ENCODE measurements at regions not wholly inside any gene's neighbourhood (a gene's known extent, or its start where the extent isn't known, plus 50 kb on each side); places are given as distances from the start of the nearest gene placed in this dataset.

DNA sequence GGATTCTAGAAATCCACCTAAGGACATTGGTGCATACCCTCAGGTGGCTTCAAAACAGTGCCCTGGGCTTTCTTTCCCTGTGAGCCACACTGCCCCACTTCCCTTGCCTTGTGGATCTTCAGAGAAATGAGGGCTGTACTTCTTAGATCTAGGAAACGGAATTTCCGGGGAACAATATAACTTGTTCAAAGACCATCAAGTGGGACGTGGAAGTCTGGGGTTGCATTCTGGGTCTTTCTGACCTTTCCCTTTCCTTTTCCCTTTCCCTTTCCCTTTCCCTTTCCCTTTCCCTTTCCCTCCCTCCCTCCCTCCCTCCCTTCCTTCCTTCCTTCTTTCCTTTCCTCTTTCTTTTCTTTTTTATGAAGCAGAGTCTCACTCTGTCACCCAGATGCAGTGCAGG lies 97.1 kb upstream of the SALL1 start (continued):
- no peak for TF ChIP-seq ZC3H10 (CRISPR knock-in tag; IDR thresholded peaks at IDR 0.05)
- TF ChIP-seq ISL1 (CRISPR knock-in tag; IDR thresholded peaks at IDR 0.05) = no peak
- no peak for TF ChIP-seq SNAI2 (CRISPR knock-in tag; IDR thresholded peaks at IDR 0.05)

DNA sequence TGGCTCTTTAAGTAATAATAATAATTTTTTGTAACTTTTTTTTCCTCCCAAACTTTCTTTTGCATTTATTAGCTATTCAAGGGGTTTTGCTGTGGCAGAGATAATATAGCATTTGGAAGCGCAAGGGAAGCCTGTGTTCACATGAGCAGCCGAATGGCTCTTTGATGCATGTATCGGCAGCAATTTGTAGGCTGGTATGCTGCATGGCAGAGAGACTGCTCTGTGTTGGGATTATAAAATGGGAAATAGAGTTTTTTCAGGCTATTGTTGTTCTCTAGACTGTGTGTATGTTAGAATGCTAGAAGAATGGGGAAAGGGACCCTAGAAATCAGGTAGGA lies 94.6 kb upstream of the SALL1 start:
- no peak for ATAC-seq
- TF ChIP-seq, protein P1, sequence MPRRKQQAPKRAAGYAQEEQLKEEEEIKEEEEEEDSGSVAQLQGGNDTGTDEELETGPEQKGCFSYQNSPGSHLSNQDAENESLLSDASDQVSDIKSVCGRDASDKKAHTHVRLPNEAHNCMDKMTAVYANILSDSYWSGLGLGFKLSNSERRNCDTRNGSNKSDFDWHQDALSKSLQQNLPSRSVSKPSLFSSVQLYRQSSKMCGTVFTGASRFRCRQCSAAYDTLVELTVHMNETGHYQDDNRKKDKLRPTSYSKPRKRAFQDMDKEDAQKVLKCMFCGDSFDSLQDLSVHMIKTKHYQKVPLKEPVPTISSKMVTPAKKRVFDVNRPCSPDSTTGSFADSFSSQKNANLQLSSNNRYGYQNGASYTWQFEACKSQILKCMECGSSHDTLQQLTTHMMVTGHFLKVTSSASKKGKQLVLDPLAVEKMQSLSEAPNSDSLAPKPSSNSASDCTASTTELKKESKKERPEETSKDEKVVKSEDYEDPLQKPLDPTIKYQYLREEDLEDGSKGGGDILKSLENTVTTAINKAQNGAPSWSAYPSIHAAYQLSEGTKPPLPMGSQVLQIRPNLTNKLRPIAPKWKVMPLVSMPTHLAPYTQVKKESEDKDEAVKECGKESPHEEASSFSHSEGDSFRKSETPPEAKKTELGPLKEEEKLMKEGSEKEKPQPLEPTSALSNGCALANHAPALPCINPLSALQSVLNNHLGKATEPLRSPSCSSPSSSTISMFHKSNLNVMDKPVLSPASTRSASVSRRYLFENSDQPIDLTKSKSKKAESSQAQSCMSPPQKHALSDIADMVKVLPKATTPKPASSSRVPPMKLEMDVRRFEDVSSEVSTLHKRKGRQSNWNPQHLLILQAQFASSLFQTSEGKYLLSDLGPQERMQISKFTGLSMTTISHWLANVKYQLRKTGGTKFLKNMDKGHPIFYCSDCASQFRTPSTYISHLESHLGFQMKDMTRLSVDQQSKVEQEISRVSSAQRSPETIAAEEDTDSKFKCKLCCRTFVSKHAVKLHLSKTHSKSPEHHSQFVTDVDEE (CRISPR knock-in tag; IDR thresholded peaks at IDR 0.05) = no peak
- TF ChIP-seq, protein P2, sequence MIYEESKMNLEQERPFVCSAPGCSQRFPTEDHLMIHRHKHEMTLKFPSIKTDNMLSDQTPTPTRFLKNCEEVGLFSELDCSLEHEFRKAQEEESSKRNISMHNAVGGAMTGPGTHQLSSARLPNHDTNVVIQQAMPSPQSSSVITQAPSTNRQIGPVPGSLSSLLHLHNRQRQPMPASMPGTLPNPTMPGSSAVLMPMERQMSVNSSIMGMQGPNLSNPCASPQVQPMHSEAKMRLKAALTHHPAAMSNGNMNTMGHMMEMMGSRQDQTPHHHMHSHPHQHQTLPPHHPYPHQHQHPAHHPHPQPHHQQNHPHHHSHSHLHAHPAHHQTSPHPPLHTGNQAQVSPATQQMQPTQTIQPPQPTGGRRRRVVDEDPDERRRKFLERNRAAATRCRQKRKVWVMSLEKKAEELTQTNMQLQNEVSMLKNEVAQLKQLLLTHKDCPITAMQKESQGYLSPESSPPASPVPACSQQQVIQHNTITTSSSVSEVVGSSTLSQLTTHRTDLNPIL (CRISPR knock-in tag; IDR thresholded peaks at IDR 0.05; ENCODE audit: low read depth) = no peak
- TF ChIP-seq TOX (CRISPR knock-in tag; IDR thresholded peaks at IDR 0.05; ENCODE audit: borderline replicate concordance) = no peak
- no peak for TF ChIP-seq SNAI2 (CRISPR knock-in tag; IDR thresholded peaks at IDR 0.05)
- no peak for TF ChIP-seq TCF4 (CRISPR knock-in tag; IDR thresholded peaks at IDR 0.05; ENCODE audit: borderline replicate concordance)
- TF ChIP-seq, protein P3, sequence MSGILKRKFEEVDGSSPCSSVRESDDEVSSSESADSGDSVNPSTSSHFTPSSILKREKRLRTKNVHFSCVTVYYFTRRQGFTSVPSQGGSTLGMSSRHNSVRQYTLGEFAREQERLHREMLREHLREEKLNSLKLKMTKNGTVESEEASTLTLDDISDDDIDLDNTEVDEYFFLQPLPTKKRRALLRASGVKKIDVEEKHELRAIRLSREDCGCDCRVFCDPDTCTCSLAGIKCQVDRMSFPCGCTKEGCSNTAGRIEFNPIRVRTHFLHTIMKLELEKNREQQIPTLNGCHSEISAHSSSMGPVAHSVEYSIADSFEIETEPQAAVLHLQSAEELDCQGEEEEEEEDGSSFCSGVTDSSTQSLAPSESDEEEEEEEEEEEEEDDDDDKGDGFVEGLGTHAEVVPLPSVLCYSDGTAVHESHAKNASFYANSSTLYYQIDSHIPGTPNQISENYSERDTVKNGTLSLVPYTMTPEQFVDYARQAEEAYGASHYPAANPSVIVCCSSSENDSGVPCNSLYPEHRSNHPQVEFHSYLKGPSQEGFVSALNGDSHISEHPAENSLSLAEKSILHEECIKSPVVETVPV (CRISPR knock-in tag; IDR thresholded peaks at IDR 0.05) = no peak
- TF ChIP-seq, protein P4, sequence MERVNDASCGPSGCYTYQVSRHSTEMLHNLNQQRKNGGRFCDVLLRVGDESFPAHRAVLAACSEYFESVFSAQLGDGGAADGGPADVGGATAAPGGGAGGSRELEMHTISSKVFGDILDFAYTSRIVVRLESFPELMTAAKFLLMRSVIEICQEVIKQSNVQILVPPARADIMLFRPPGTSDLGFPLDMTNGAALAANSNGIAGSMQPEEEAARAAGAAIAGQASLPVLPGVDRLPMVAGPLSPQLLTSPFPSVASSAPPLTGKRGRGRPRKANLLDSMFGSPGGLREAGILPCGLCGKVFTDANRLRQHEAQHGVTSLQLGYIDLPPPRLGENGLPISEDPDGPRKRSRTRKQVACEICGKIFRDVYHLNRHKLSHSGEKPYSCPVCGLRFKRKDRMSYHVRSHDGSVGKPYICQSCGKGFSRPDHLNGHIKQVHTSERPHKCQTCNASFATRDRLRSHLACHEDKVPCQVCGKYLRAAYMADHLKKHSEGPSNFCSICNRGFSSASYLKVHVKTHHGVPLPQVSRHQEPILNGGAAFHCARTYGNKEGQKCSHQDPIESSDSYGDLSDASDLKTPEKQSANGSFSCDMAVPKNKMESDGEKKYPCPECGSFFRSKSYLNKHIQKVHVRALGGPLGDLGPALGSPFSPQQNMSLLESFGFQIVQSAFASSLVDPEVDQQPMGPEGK (CRISPR knock-in tag; IDR thresholded peaks at IDR 0.05; ENCODE audit: borderline replicate concordance) = no peak
- TF ChIP-seq BACH2 (CRISPR knock-in tag; IDR thresholded peaks at IDR 0.05; ENCODE audit: borderline replicate concordance) = no peak
- no peak for TF ChIP-seq ZFP30 (CRISPR knock-in tag; IDR thresholded peaks at IDR 0.05)
- TF ChIP-seq ISL1 (CRISPR knock-in tag; IDR thresholded peaks at IDR 0.05) = no peak
- no peak for TF ChIP-seq ZNF8 (CRISPR knock-in tag; IDR thresholded peaks at IDR 0.05)
- TF ChIP-seq RARB (CRISPR knock-in tag; IDR thresholded peaks at IDR 0.05) = no peak
- no peak for TF ChIP-seq ZC3H10 (CRISPR knock-in tag; IDR thresholded peaks at IDR 0.05)
- no peak for TF ChIP-seq ESRRG (CRISPR knock-in tag; IDR thresholded peaks at IDR 0.05)
- no peak for TF ChIP-seq OSR1 (CRISPR knock-in tag; IDR thresholded peaks at IDR 0.05)

DNA sequence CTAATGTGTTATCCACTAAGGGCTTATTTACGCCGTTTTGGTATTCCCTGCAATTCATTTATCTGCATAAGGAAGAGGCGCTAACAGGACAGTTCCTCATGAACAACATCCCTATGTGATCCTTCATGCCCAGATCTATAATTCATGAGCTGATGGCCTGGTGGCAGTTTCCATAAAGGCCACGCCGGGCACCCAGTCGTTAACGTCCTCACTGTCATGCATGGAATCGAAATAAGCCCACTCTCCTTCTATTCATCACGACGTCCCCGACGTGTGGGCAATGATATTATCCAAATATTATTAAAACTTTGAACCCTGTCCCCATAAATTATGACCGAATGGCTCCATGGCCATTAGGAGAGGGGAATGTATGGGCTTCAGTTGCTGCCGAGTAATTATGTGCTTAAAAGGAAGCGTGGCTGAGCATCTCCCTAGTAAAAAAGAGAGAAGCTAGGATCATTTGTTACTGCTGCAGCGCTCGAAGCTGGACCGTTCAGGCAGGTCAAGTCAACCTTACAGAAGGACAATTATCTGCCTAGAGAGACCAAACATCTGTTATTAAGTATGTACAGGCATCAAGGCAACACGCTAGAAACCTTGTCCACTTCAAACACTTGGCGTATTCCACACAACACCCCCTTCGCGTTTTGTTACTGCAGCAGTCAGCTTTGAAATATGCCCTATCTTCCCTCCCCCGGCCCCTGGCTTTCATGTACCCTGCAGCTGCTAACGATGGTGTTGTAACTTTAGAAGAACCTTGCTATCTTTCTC lies 94.0 kb upstream of the SALL1 start:
- no peak for TF ChIP-seq TCF4 (CRISPR knock-in tag; IDR thresholded peaks at IDR 0.05; ENCODE audit: borderline replicate concordance)
- no peak for TF ChIP-seq ZC3H10 (CRISPR knock-in tag; IDR thresholded peaks at IDR 0.05)
- TF ChIP-seq RARB (CRISPR knock-in tag; IDR thresholded peaks at IDR 0.05) = no peak
- no peak for TF ChIP-seq ARNTL (CRISPR knock-in tag; IDR thresholded peaks at IDR 0.05; ENCODE audit: borderline replicate concordance, low read depth)
- TF ChIP-seq, protein P2 (CRISPR knock-in tag; IDR thresholded peaks at IDR 0.05; ENCODE audit: low read depth) = no peak
- TF ChIP-seq ZFP30 (CRISPR knock-in tag; IDR thresholded peaks at IDR 0.05) = no peak
- TF ChIP-seq ZNF565 (CRISPR knock-in tag; conservative IDR thresholded peaks at IDR 0.05; ENCODE audit: low read depth) = no peak
- no peak for TF ChIP-seq ZFP3 (CRISPR knock-in tag; IDR thresholded peaks at IDR 0.05)
- TF ChIP-seq, protein P4 (CRISPR knock-in tag; IDR thresholded peaks at IDR 0.05; ENCODE audit: borderline replicate concordance) = no peak
- no peak for TF ChIP-seq PPARA (CRISPR knock-in tag; IDR thresholded peaks at IDR 0.05; ENCODE audit: borderline replicate concordance)
- TF ChIP-seq TOX (CRISPR knock-in tag; IDR thresholded peaks at IDR 0.05; ENCODE audit: borderline replicate concordance) = no peak
- TF ChIP-seq SNAI2 (CRISPR knock-in tag; IDR thresholded peaks at IDR 0.05) = no peak
- no peak for TF ChIP-seq ZNF8 (CRISPR knock-in tag; IDR thresholded peaks at IDR 0.05)
- TF ChIP-seq, protein P1 (CRISPR knock-in tag; IDR thresholded peaks at IDR 0.05) = no peak
- TF ChIP-seq ISL1 (CRISPR knock-in tag; IDR thresholded peaks at IDR 0.05) = no peak
- no peak for TF ChIP-seq OSR1 (CRISPR knock-in tag; IDR thresholded peaks at IDR 0.05)
- TF ChIP-seq ZNF70 (CRISPR knock-in tag; IDR thresholded peaks at IDR 0.05) = no peak
- TF ChIP-seq BACH2 (CRISPR knock-in tag; IDR thresholded peaks at IDR 0.05; ENCODE audit: borderline replicate concordance) = no peak
- no peak for ATAC-seq
